HG03135 (cell line): ENCODE measurements at regions not wholly inside any gene's neighbourhood (a gene's known extent, or its start where the extent isn't known, plus 50 kb on each side); places are given as distances from the start of the nearest gene placed in this dataset.

Experiments
- ATAC-seq: cut with Tn5 transposase; IDR thresholded peaks from one replicate; pipeline ENCODE4 v1.9.1; 2021; ENCODE audit warnings: mild to moderate bottlenecking, moderate library complexity; ENCODE audit not compliant: unreplicated experiment

DNA sequence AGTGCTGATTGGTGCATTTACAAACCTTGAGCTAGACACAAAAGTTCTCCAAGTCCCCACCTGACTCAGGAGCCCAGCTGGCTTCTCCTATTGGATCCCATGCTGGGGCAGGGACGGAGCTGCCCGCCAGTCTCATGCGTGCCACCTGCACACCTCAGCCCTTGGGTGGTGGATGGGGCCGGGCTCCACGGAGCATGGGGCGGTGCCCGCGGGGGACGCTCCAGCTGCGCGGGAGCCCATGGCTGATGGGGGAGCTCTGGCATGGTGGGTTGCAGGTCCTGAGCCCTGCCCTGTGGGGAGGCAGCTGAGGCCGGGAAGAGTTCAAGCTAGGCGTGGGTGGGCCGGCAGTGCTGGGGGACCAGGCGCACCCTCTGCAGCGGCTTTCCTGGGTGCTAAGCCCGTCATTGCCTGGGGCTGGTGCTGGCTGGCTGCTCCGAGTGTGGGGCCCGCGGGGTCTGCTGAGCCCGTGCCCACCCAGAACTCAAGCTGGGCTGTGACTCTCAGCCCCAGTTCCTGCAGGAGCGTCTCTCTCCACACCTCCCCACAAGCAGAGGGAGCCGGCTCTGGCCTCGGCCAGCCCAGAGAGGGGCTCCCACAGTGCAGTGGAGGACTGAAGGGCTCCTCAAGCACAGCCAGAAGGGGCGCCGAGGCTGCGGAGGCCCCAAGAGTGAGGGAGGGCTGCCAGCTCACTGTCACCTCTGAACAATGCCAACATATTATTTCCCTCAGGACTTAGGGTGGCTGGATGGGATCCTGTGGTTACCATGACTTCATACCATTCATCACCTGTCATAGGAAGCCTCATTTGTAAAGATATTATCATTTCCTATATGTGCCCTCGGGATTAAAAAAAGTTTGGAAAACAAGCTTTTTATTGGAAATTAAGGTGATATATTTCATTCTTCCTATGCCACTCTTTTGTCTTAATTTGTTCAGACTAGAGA, 688.7 kb downstream of the ETS1 start:
- no peak for ATAC-seq

DNA sequence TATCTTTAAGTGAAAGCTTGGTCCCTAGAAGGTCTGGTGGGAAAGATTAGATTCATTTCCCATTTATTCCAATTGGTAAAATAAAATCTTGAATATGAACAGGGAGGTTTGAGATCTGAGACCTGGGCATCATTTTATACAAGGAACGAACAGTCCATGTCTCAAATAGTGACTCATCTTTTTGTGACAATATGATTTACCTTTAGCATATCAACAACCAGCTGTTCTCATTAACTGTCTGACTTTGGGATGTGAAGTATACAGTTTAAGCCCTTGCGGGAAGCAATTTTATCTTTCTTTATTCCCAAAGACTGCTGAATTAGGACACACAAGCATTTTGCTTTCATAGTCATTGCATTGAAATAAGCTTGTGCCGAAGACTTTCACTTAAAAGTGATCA, 691.6 kb downstream of the ETS1 start:
- ATAC-seq: no peak

DNA sequence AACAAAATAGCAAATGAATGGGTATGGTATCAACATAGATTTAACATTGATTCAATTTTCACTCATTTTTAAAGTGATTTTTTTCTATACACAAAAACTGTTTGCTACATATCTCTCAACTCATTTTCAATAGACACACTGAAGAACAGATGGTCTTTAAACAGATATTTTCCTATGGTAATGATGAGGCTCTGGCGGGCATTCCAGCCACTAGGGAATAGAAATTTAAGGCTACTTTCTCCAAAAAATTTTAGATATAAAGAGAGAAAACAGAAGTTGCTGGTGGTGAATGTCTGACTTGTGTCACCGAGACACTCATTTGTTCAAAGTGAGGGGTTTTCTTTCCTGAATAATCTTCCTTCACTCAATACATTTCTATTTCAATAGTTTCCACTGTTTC, 693.0 kb downstream of the ETS1 start:
- no peak for ATAC-seq

DNA sequence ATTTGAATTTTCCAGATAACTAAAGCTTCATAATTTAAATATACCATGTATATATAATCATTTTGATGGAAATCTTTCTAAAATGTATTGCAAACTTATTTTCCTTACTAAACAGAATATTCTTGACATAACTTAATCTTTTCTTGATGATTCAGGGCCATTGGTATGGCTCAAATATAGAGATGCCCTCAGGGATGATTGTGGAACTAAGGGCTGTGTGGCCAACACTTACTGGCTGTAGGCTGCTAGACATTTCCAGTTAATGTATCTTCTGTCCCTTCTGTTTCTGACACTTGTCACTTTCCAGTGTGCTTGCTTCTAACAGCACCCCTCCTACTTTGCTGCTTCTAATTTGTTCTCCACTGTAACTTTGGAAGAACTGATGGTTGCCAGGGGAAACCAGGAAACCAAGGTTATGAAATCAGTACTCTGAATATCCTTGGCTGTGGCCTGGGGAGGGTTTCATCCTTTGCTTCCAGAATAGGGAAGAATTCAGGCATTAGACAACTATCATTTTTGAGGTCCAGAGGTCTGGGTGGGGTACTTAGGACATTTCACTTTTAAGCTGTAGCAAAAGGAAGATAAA, 697.2 kb downstream of the ETS1 start:
- ATAC-seq: no peak

DNA sequence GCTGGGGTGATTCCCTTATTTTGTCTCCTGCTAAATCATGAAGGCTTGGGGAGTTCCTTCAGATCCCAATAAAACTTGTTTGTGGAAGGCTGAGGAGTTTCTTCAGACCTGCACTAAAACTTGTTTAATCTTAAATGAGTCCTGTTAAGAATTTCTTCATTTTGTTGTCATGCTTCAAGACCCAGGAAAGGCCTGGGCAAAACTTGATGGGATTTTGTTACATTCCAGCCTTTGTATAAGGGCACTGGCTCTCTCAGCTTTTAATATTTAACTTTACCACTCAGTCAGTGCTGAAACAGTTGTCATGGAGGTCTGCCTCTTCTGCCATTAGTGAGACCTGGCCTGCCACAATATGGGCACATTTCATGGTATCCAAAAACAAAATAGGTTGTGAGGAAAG, 699.0 kb downstream of the ETS1 start:
- ATAC-seq: no peak

DNA sequence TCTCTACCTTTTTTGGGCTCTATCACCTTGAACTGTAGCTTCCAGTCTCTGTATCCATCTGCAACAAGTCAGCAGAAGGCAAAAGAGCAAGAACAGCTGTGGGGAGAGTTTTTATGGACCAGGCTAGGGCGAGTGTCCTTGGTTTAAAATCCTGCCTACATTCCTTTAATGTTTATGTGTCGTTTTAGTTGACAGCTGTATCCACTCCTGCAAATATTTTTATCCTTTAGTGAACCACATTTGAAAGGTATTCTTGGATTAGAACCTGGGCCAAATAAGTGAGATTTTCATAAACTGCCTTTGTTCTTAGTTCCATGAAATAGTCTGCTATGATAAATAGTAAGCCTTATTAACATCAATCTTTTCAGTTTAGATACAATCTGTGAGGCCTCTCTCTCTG, 712.2 kb downstream of the ETS1 start:
- no peak for ATAC-seq

DNA sequence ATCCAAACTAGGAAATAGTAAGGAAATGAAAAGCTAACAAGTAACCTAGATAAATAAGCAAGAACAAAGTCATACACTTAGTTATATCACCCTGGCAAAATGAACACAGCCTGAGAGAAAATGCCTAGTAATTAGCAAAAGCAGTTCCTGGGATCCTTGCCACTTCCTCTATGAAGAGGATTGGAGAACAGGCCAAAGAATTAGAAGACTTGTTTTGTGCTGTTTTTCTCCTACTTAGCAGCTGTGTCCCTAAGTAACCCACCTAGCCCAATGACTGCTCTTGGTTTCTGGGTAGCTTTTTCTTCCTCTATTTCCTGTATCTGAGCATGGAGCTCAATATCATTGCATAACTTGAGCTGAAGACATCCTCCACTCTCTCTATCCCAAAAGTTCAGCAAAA, 713.9 kb downstream of the ETS1 start:
- no peak for ATAC-seq

DNA sequence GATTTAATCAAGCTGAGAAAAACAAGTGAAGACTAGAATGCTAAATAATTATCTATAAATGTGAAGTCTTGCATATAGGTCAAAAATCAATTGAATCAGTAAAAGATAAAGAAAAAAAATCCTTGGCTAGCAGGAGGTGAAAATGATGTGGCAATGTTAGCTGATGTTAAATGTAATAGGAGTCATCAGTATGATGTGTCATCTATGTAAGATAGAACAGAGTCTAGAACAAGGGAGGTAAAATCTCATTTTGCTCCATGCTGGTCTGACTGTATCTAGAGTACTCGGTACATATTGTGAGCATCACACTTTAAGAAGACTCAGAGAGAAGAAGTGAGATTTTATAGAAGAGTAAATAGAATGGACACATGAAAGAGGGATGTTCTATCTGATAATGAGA, 721.2 kb downstream of the ETS1 start:
- ATAC-seq: no peak

DNA sequence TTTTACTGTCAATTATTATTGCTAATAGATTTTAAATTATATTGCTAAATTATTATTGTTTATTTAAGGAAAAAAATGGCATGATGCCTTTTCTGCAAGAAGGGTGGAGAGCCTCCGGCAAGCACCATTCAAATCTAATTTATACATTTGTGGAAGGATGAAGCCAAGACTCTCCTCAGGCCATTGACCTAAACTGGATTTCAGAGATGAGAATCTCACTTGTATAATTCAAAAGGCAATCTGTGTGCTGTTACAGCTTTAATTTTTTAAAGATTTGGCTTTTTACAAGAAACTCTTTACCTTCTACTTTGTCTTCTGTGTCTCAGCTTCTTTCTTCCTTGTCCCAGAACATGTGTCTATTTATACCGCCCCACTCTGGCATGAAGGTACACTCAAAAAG, 722.5 kb downstream of the ETS1 start:
- ATAC-seq: no peak

DNA sequence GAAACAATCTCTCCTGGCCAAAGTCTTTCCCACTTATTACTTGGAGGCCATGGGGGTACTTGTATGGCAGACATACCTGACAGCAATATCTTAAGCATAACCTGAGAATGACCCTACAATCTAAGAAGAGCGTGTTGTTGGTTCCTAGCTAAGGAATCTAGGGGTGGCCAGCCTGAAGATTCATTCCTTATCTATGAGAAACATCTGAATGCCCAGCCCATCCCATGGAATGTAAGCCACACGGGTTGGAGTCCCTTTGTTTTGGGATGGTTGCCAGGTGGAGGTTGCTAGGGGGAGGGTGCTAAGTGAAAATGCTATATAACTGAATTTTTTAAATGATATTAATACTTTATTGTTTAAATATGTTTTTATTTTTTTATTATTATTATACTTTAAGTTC, 725.0 kb downstream of the ETS1 start:
- ATAC-seq: no peak

DNA sequence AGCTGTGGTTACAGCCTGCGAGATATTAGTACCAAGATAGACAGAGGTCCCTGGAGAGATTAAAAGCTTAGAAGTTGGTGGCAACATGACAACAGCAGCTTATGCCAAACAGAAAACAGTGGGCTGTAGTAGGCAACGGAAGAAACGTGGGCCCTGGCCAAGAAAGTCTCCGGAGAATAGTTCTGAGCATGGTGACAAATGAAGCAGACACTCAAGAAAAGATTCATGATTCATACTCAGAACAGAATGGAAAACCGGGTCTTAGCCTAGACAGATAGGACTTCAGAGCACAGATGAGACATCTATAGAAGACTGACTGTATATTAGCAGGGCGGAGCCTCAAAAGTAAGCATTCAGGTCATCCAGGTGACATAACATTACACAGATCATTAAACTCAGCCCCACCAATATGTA, 727.4 kb downstream of the ETS1 start:
- no peak for ATAC-seq

DNA sequence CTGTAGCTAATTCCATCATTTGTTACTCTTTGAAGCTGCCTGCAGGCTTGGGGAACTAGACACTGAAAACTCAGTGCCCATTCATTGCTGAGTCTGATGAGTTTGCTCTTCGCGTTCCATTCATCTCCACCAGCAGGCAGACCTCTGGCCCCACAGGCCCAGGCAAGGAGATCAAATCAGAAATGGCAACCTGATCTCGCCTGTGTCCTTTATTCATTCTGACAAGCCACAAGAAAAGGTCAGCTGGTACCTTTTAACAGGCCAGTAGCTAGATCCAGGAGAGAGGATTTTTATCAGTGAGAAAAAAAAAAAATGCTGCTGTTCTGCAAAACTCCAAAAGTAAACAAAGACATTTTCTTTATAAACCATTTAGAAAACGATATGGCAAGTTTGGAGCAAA, 742.5 kb downstream of the ETS1 start:
- no peak for ATAC-seq

DNA sequence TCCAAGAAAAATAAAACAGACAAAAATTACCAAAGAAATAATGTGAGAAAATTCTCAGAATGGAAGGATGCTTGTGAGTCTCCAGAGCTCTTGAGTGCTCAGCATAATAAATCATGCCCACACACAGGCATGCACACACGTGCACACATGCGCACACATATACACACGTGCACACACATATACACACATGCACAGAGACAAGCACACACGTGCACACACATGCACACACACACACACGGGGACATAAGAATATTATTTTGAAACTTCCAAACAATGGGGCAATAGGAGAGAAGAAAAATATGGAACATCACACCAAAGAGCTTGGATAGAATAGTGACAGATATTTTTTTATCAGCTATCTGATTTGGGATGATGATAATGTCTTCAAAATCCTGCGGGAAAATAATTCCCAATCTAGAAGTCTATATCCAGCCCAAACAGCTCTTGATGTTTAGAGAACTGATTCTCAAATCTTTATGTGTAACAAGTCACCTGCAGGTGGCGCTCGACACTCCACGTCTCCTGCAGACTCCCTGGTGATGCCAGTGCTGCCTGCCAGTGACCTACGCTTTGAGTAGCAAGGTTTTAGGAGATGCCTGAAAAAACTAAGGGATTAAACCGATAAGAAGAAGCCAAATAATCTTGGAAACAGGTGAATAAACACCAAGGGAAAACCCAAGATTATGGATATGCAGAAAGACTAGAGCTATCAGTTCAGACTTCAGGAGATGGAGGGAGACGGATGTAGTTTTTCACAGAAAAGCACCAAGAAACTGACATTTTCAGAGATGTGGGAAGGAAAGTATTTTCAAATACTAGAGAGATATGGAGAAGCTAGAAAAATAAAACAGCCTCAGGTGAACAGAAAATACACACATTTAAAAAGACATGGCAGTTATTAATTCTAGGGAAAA, 743.6 kb downstream of the ETS1 start:
- no peak for ATAC-seq

DNA sequence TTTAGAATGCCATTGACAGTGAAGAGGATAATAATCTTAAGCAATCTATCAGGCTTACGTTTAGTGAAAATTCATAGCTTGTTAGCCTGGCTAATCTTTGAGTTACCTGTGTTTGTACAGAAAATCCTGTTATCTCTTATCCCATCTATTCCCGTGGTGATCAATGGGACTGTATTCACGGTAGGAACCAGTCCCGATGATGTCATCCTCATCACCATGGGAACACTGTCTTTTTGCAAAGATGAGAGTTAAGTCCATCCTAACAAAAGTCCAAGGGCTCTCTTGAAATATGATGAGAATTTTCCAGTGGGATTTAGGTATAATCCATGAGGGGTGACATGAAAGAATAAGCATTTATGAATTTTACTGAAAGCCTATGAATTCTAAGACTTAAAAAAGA, 762.2 kb downstream of the ETS1 start:
- ATAC-seq: no peak

DNA sequence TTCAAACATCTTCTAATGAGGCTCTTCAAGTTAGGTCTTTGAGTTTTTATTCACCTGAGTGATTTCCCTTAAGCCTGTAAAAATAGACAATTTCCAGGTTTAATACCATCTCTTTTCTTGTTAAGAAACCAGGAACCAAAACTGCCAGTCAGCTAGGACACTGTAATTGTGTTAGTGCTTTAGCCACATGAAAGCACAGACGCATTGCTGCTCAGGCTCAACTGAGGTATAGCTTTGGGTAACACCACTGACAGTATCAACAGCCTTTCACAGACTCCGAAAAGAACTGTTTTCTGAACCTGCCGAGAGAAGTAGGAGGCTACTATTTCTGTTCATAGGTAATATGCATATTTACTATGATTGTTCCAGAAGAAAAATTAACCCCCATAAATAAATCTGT, 768.7 kb downstream of the ETS1 start:
- ATAC-seq: no peak

DNA sequence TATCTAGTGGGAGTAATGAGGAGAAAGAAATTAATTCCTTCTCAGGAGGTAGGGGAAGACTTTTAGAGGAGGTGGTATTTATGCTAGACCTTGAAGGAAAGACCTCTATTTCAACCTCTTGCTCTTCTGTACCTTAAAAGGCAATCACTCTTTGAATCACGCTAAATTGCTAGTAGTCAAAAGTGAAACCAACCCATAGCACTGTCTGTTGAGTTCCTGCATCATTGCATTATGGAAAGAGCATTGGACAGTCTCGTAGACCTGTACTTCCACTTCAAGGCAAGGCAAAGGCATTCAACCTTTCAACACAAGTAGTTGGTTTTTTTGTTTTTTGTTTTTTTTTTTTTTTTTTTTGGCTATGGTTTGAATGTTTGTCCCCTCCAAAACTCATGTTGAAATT, 770.4 kb downstream of the ETS1 start:
- no peak for ATAC-seq

DNA sequence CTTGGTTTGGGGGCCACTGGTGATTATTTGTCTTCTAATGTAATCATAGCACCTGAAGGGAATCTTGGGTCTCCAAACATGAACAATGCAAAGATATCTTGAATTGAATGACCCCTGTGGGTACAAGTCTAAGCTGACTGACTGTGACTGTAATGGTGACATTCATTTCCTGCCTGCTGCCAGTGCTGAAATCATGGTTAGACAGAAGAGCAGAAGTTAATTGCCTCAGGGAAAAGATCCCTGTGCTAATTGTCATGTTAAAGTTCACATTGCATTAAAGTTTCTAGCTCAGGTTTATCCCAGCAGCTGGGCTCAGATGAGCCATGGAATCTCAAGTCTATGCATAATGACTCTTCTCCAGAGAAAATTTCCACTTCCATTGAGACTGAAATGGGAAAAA, 772.0 kb downstream of the ETS1 start:
- no peak for ATAC-seq

DNA sequence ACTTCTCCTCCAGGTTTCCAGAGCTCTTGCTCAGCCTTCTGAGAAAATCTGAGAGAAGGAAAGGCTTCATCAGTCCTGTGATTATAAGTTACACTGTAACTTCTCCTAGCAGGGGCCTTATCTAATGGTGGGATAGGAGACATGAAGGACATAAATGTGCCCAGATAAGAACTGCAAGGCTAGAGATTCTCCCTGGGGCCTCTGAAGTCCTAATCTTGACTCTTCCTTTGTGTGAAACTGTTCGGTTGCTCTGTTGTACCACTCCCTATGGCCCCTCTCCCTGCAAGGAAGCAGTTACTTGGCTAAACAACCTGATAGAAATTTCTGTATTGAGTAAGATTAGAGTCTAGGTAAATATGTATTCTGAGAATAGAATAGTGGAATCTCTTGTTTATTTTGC, 780.9 kb downstream of the ETS1 start:
- no peak for ATAC-seq

DNA sequence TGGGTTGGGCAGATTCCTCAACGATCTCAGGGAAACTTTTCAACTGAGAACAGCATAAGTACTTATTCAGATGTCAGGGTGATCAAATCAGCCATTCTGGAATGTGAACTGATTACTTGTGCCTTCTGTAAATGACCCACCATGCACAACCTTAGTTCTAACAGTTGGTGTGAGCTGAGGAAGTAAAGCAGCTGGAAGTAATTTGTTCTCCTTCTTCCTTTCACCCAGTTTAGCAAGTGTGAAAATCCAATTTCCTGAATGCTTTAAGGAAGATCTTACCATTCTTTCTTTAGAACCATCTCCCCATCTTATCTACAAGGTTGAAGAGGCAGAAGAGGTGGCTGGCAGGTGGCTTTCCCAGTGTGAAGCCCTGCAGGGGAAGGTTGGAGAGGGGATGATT, 781.6 kb downstream of the ETS1 start:
- no peak for ATAC-seq

DNA sequence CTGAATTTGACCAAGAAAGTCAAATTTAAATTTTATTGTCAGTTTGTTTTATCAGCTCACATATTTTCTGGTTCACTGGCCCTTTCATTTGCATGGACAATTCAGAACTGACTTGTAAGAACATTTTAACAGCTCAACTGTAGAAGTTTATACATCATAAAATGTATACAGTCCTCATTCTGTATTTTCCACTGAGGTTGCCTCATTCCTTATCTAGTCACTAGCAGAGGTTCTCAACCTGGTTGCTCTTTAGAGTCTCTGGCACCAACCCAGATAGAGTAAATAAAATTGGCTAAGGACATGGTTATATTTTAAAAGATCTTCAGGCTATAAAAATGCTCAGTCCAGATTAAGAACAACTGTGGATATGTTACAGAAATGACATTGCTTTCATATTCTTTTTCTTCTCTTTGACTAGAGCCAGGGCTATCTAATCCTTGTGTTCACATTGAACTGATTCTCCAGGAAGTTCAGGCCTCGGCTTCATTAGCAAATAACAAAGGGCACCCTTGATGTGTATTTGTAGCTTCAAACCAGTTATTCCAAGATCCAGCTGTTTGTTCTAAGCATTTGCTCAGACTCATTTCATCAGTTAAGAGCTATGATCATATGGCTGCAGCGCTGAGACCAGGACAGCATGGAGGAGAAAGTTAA, 782.5 kb downstream of the ETS1 start:
- ATAC-seq: no peak

DNA sequence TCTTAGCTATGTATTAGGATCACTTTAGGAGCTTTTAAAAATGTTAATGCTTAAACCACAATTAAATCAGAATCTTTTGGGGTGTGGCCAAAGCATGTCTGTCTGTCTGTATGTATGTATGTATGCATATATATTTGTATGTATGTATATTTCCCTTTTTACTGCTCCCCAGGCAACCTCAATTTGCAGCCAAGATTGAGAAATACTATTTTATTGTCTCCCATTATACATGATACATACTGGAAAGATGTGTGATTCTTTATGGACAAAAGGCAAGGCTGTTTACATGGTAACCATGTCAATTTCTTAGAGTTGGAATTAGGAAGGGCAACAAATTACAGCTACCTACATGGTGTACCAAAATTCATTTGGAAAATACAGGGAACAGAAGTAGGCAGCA, 783.6 kb downstream of the ETS1 start:
- no peak for ATAC-seq
